CD4-positive, alpha-beta T cell treated with Interleukin-10 for 1 hour (primary cell): ENCODE measurements at regions not wholly inside any gene's neighbourhood (a gene's known extent, or its start where the extent isn't known, plus 50 kb on each side); places are given as distances from the start of the nearest gene placed in this dataset.

Source experiments
- DNase-seq: peaks from one replicate; pipeline ENCODE4 v3.0.0-alpha.2; 2020

- DNase-seq = no peak
Measured at GRCh38 chr2:14387332-14387731, 245.2 kb upstream of the LRATD1 start.

- no peak for DNase-seq
Measured at GRCh38 chr2:14388724-14389123, 243.8 kb upstream of the LRATD1 start.

GRCh38 chr2:14396533-14397083 is 235.9 kb upstream of the LRATD1 start:
- DNase-seq = no peak

- no peak for DNase-seq
Measured at GRCh38 chr2:14398641-14399040, 233.9 kb upstream of the LRATD1 start.

- DNase-seq = no peak
Measured at GRCh38 chr2:14401873-14402272, 230.6 kb upstream of the LRATD1 start.

GRCh38 chr2:14408695-14409094 is 223.8 kb upstream of the LRATD1 start:
- DNase-seq = no peak

GRCh38 chr2:14417551-14417950 is 215.0 kb upstream of the LRATD1 start:
- DNase-seq = no peak

- DNase-seq = no peak
Measured at GRCh38 chr2:14418115-14418514, 214.4 kb upstream of the LRATD1 start.

- no peak for DNase-seq
Measured at GRCh38 chr2:14420851-14421250, 211.7 kb upstream of the LRATD1 start.

- DNase-seq = no peak
Measured at GRCh38 chr2:14422426-14422825, 210.1 kb upstream of the LRATD1 start.

- no peak for DNase-seq
Measured at GRCh38 chr2:14423145-14423906, 209.2 kb upstream of the LRATD1 start.

- no peak for DNase-seq
Measured at GRCh38 chr2:14424478-14425390, 207.8 kb upstream of the LRATD1 start.

- DNase-seq = no peak
Measured at GRCh38 chr2:14425869-14426268, 206.6 kb upstream of the LRATD1 start.

- no peak for DNase-seq
Measured at GRCh38 chr2:14428056-14428455, 204.5 kb upstream of the LRATD1 start.

GRCh38 chr2:14433946-14434495 is 198.5 kb upstream of the LRATD1 start:
- DNase-seq = no peak

GRCh38 chr2:14445670-14446069 is 186.8 kb upstream of the LRATD1 start:
- no peak for DNase-seq

GRCh38 chr2:14448340-14448739 is 184.2 kb upstream of the LRATD1 start:
- no peak for DNase-seq

- DNase-seq = no peak
Measured at GRCh38 chr2:14451312-14451711, 181.2 kb upstream of the LRATD1 start.

GRCh38 chr2:14454202-14454601 is 178.3 kb upstream of the LRATD1 start:
- no peak for DNase-seq

- no peak for DNase-seq
Measured at GRCh38 chr2:14459786-14460325, 172.7 kb upstream of the LRATD1 start.

- no peak for DNase-seq
Measured at GRCh38 chr2:14475994-14476393, 156.5 kb upstream of the LRATD1 start.

GRCh38 chr2:14479486-14479885 is 153.0 kb upstream of the LRATD1 start:
- no peak for DNase-seq

- DNase-seq = no peak
Measured at GRCh38 chr2:14480120-14480519, 152.4 kb upstream of the LRATD1 start.
